Coronary artery (tissue), 2 donors: ENCODE measurements at regions not wholly inside any gene's neighbourhood (a gene's known extent, or its start where the extent isn't known, plus 50 kb on each side); places are given as distances from the start of the nearest gene placed in this dataset.

Source experiments
- DNase-seq: peaks from one replicate; pipeline ENCODE4 v3.0.0-alpha.2; 2017; ENCODE audit warnings: low spot score
- H3K27ac ChIP-seq, 2 donors: fragments of 200-600 bp; sonication (generic); one replicate each; pipeline ENCODE4 v1.5.1; 2016 to 2019
- H3K4me3 ChIP-seq: fragments of 200-600 bp; sonication (generic); 2 replicates; pipeline ENCODE4 v1.5.1; 2016; ENCODE audit warnings: mild to moderate bottlenecking, moderate library complexity
- CTCF ChIP-seq: fragments of 200-600 bp; sonication (generic); IDR thresholded peaks from one replicate; pipeline ENCODE4 v1.5.1; 2019; ENCODE audit warnings: antibody characterized with exemption

GRCh38 chr10:62709200-62709599 lies 95.3 kb upstream of the ADO start:
- Histone ChIP-seq H3K27ac (no peak overlapping the region), H3K4me3 (no peak overlapping the region)
- DNase-seq: no peak
- no peak for TF ChIP-seq CTCF

GRCh38 chr10:62710182-62710581 lies 94.3 kb upstream of the ADO start:
- TF ChIP-seq CTCF: no peak
- no peak overlapping the region for H3K4me3 ChIP-seq
- H3K27ac ChIP-seq: no peak overlapping the region
- no peak for DNase-seq

GRCh38 chr10:62715383-62715782 lies 89.1 kb upstream of the ADO start:
- TF ChIP-seq CTCF: no peak
- no peak for DNase-seq
- Histone ChIP-seq H3K4me3 (no peak overlapping the region), H3K27ac (no peak overlapping the region)

GRCh38 chr10:62718585-62718984 lies 85.9 kb upstream of the ADO start:
- TF ChIP-seq CTCF: no peak

GRCh38 chr10:62719061-62719460 lies 85.5 kb upstream of the ADO start:
- DNase-seq: no peak
- Histone ChIP-seq H3K27ac (no peak overlapping the region), H3K4me3 (no peak overlapping the region)
- no peak for TF ChIP-seq CTCF

More at GRCh38 chr10:62718585-62718984, 85.9 kb upstream of the ADO start:
- Histone ChIP-seq H3K27ac (no peak overlapping the region), H3K4me3 (no peak overlapping the region)
- DNase-seq: no peak

GRCh38 chr10:62721687-62722086 lies 82.8 kb upstream of the ADO start:
- no peak overlapping the region for H3K27ac ChIP-seq
- no peak overlapping the region for H3K4me3 ChIP-seq
- no peak for TF ChIP-seq CTCF
- DNase-seq: no peak

- H3K4me3 ChIP-seq: no peak overlapping the region
- no peak for TF ChIP-seq CTCF
- DNase-seq: no peak
- no peak overlapping the region for H3K27ac ChIP-seq
Observed at GRCh38 chr10:62723375-62723774, 81.1 kb upstream of the ADO start.
